GM21526 (cell line): ENCODE measurements at regions not wholly inside any gene's neighbourhood (a gene's known extent, or its start where the extent isn't known, plus 50 kb on each side); places are given as distances from the start of the nearest gene placed in this dataset.
"Not testable (repeated sequence)": the region's sequence is repeated elsewhere in the genome, so short reads cannot be mapped to it uniquely, and the experiment has no call there.

ENCODE experiments used
- ATAC-seq: cut with Tn5 transposase; IDR thresholded peaks from one replicate; pipeline ENCODE4 v1.9.1; 2021; ENCODE audit warnings: moderate library complexity; ENCODE audit not compliant: unreplicated experiment, low FRiP score

- ATAC-seq: no peak
Observed at GRCh38 chr2:134004467-134004866, 249.4 kb upstream of the MGAT5 start.

GRCh38 chr2:134008837-134009236 is 245.0 kb upstream of the MGAT5 start:
- ATAC-seq: no peak

- no peak for ATAC-seq
Observed at GRCh38 chr2:134009440-134009839, 244.4 kb upstream of the MGAT5 start.

GRCh38 chr2:134009906-134010305 is 244.0 kb upstream of the MGAT5 start:
- not testable (repeated sequence) for ATAC-seq

GRCh38 chr2:134011936-134012586 is 241.8 kb upstream of the MGAT5 start:
- ATAC-seq: no peak

GRCh38 chr2:134014196-134014960 is 239.5 kb upstream of the MGAT5 start:
- no peak for ATAC-seq

GRCh38 chr2:134019871-134020270 is 234.0 kb upstream of the MGAT5 start:
- no peak for ATAC-seq

GRCh38 chr2:134020608-134021007 is 233.3 kb upstream of the MGAT5 start:
- no peak for ATAC-seq

- ATAC-seq: peak; percentile 95
Observed at GRCh38 chr2:134021830-134022524, 231.9 kb upstream of the MGAT5 start.

GRCh38 chr2:134023854-134024253 is 230.0 kb upstream of the MGAT5 start:
- ATAC-seq: no peak

- no peak for ATAC-seq
Observed at GRCh38 chr2:134027980-134028379, 225.9 kb upstream of the MGAT5 start.

GRCh38 chr2:134029418-134029817 is 224.5 kb upstream of the MGAT5 start:
- no peak for ATAC-seq

- no peak for ATAC-seq
Observed at GRCh38 chr2:134031539-134031938, 222.3 kb upstream of the MGAT5 start.

GRCh38 chr2:134035605-134036370 is 218.1 kb upstream of the MGAT5 start:
- ATAC-seq: no peak

- ATAC-seq: no peak
Observed at GRCh38 chr2:134039912-134040581, 213.8 kb upstream of the MGAT5 start.

- not testable (repeated sequence) for ATAC-seq
Observed at GRCh38 chr2:134040626-134041172, 213.2 kb upstream of the MGAT5 start.

- no peak for ATAC-seq
Observed at GRCh38 chr2:134041877-134042276, 212.0 kb upstream of the MGAT5 start.

GRCh38 chr2:134043028-134043427 is 210.8 kb upstream of the MGAT5 start:
- ATAC-seq: not testable (repeated sequence)

- no peak for ATAC-seq
Observed at GRCh38 chr2:134052173-134052572, 201.7 kb upstream of the MGAT5 start.

- no peak for ATAC-seq
Observed at GRCh38 chr2:134056173-134056572, 197.7 kb upstream of the MGAT5 start.
